GM21390 (cell line): ENCODE measurements at regions not wholly inside any gene's neighbourhood (a gene's known extent, or its start where the extent isn't known, plus 50 kb on each side); places are given as distances from the start of the nearest gene placed in this dataset.

ENCODE experiments used
- ATAC-seq: cut with Tn5 transposase; IDR thresholded peaks from one replicate; pipeline ENCODE4 v1.9.1; 2021; ENCODE audit not compliant: unreplicated experiment

GRCh38 chr6:133688705-133689492, 200.0 kb upstream of the TCF21 start:
- ATAC-seq = no peak

GRCh38 chr6:133689863-133690262, 199.1 kb upstream of the TCF21 start:
- no peak for ATAC-seq

- ATAC-seq = no peak
Measured at GRCh38 chr6:133693565-133693964, 195.3 kb upstream of the TCF21 start.

- ATAC-seq = no peak
Measured at GRCh38 chr6:133697185-133697584, 191.7 kb upstream of the TCF21 start.

- no peak for ATAC-seq
Measured at GRCh38 chr6:133697666-133698065, 191.2 kb upstream of the TCF21 start.

GRCh38 chr6:133698272-133698671, 190.6 kb upstream of the TCF21 start:
- ATAC-seq = no peak

GRCh38 chr6:133699741-133700385, 189.1 kb upstream of the TCF21 start:
- no peak for ATAC-seq

GRCh38 chr6:133701633-133702331, 187.1 kb upstream of the TCF21 start:
- ATAC-seq = no peak

GRCh38 chr6:133704371-133704770, 184.5 kb upstream of the TCF21 start:
- ATAC-seq = no peak

- no peak for ATAC-seq
Measured at GRCh38 chr6:133705066-133705465, 183.8 kb upstream of the TCF21 start.

GRCh38 chr6:133705731-133706130, 183.2 kb upstream of the TCF21 start:
- ATAC-seq = no peak

- no peak for ATAC-seq
Measured at GRCh38 chr6:133707456-133707855, 181.5 kb upstream of the TCF21 start.

GRCh38 chr6:133710826-133711225, 178.1 kb upstream of the TCF21 start:
- no peak for ATAC-seq

GRCh38 chr6:133715270-133715669, 173.6 kb upstream of the TCF21 start:
- ATAC-seq = no peak

GRCh38 chr6:133724726-133725125, 164.2 kb upstream of the TCF21 start:
- ATAC-seq = no peak

GRCh38 chr6:133726188-133726587, 162.7 kb upstream of the TCF21 start:
- ATAC-seq = no peak

- no peak for ATAC-seq
Measured at GRCh38 chr6:133730881-133731280, 158.0 kb upstream of the TCF21 start.

GRCh38 chr6:133740218-133740617, 148.7 kb upstream of the TCF21 start:
- ATAC-seq = no peak

- ATAC-seq = no peak
Measured at GRCh38 chr6:133740816-133741215, 148.1 kb upstream of the TCF21 start.

GRCh38 chr6:133741375-133741861, 147.5 kb upstream of the TCF21 start:
- no peak for ATAC-seq

GRCh38 chr6:133743621-133744020, 145.3 kb upstream of the TCF21 start:
- no peak for ATAC-seq

- ATAC-seq = no peak
Measured at GRCh38 chr6:133746417-133746770, 142.5 kb upstream of the TCF21 start.
